ENCODE measurements at regions not wholly inside any gene's neighbourhood (a gene's known extent, or its start where the extent isn't known, plus 50 kb on each side); places are given as distances from the start of the nearest gene placed in this dataset.

- TF ChIP-seq CTCF (IDR thresholded peaks at IDR 0.05) (no peak), POLR2A (IDR thresholded peaks at IDR 0.05) (no peak)
These were observed 143.8 kb downstream of the KDM5D start for GRCh38 chrY:19600711-19601110.
